ENCODE measurements at regions not wholly inside any gene's neighbourhood (a gene's known extent, or its start where the extent isn't known, plus 50 kb on each side); places are given as distances from the start of the nearest gene placed in this dataset.

DNA sequence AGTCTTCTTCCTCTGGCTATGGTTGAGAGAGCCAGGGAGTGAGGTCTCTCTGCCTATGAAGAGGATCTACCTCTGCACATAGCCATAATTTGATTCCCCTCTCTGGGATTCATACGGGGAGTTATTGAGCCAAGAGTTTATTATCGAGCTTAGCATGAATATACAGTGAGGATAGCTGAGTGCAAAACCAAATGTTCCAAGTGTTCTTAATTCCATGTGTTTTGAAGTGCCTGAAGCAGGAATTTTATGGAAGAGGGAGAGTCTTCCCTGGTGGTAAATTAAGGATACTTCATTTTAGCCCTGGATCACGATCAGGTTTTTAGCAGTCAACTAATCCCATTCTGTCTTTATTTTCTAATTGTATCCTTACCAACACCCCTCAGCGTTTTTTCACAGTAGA lies 270.6 kb downstream of the C1D start:
- no peak overlapping the region for H3K4me3 Mint-ChIP-seq
- no peaks in the 10 kb centered on the region for H3F3A ChIP-seq (replicated peaks; ENCODE audit: low read depth)
- no peaks in the 10 kb centered on the region for H3K79me2 ChIP-seq (replicated peaks; ENCODE audit: insufficient read depth)
- H3K4me1 Mint-ChIP-seq, result no peaks in the 10 kb centered on the region
- no peak overlapping the region for H3K27ac Mint-ChIP-seq
- H3K4me3 ChIP-seq, result no peak overlapping the region
- ATAC-seq, result no peak
- H3K36me3 ChIP-seq (ENCODE audit: insufficient read depth), result no peaks in the 10 kb centered on the region
- H3K4me2 ChIP-seq, result no peak overlapping the region
- H3K27me3 Mint-ChIP-seq (ENCODE audit: insufficient read depth, low read depth, poor library complexity), result peaks cover 2% of the 10 kb centered on the region
- no peak overlapping the region for H3K27ac ChIP-seq (ENCODE audit: low read depth)
- no peak for DNase-seq (ENCODE audit: low spot score)
- H4K20me1 ChIP-seq (replicated peaks; ENCODE audit: insufficient read depth), result no peaks in the 10 kb centered on the region
- TF ChIP-seq STAT1 (IDR thresholded peaks at IDR 0.05; ENCODE audit: unreplicated experiment), result no peak
- TF ChIP-seq, protein P1, sequence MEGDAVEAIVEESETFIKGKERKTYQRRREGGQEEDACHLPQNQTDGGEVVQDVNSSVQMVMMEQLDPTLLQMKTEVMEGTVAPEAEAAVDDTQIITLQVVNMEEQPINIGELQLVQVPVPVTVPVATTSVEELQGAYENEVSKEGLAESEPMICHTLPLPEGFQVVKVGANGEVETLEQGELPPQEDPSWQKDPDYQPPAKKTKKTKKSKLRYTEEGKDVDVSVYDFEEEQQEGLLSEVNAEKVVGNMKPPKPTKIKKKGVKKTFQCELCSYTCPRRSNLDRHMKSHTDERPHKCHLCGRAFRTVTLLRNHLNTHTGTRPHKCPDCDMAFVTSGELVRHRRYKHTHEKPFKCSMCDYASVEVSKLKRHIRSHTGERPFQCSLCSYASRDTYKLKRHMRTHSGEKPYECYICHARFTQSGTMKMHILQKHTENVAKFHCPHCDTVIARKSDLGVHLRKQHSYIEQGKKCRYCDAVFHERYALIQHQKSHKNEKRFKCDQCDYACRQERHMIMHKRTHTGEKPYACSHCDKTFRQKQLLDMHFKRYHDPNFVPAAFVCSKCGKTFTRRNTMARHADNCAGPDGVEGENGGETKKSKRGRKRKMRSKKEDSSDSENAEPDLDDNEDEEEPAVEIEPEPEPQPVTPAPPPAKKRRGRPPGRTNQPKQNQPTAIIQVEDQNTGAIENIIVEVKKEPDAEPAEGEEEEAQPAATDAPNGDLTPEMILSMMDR (conservative IDR thresholded peaks at IDR 0.05; ENCODE audit: low read depth in 2 of 2), result no peak
- TF ChIP-seq NANOG (IDR thresholded peaks at IDR 0.05; ENCODE audit: borderline replicate concordance), result no peak
- H3K9me3 Mint-ChIP-seq, result no peaks in the 10 kb centered on the region
- H2AFZ ChIP-seq, result no peak overlapping the region
- no peaks in the 10 kb centered on the region for H3K36me3 Mint-ChIP-seq (ENCODE audit: low read depth)
- H3K4me1 ChIP-seq (ENCODE audit: insufficient read depth), result no peaks in the 10 kb centered on the region
- no peaks in the 10 kb centered on the region for H3K27me3 ChIP-seq (ENCODE audit: insufficient read depth)
- H3K9me2 ChIP-seq (ENCODE audit: insufficient read depth), result 0 out of 2 replicates have a peak, but pooled peaks cover 8% of the 10 kb centered on the region

DNA sequence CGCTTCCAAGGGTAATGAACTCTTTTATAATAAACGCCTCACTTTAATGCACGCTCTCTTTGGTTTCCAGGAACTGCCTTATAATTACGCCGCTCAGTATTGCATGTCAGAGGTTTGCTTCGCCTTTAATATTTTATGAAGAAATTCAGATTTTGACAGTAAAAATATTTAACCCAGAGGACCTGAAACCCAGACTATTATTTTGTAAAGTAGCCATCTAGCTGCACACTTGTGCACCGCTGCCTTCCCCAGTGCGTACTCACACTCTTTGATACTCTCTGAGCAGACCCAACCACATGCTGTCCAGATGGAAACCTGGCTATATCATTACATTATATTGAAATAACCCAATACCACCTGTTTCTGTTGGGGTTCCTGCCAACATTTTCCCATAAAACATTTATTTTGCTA lies 270.1 kb downstream of the C1D start:
- Histone ChIP-seq H3K79me2 (replicated peaks; ENCODE audit: insufficient read depth) (no peaks in the 10 kb centered on the region), H3K4me1 (ENCODE audit: insufficient read depth) (no peaks in the 10 kb centered on the region), H2AFZ (no peak overlapping the region), H3K4me2 (no peak overlapping the region), H3K4me3 (no peak overlapping the region), H3K27me3 (ENCODE audit: insufficient read depth) (no peaks in the 10 kb centered on the region), H3K9me2 (ENCODE audit: insufficient read depth) (0 out of 2 replicates have a peak, but pooled peaks cover 8% of the 10 kb centered on the region), H3F3A (replicated peaks; ENCODE audit: low read depth) (no peaks in the 10 kb centered on the region), H3K36me3 (ENCODE audit: insufficient read depth) (no peaks in the 10 kb centered on the region), H3K27ac (ENCODE audit: low read depth) (no peak overlapping the region), H4K20me1 (replicated peaks; ENCODE audit: insufficient read depth) (no peaks in the 10 kb centered on the region)
- no peaks in the 10 kb centered on the region for H3K9me3 Mint-ChIP-seq
- peaks cover 2% of the 10 kb centered on the region for H3K27me3 Mint-ChIP-seq (ENCODE audit: insufficient read depth, low read depth, poor library complexity)
- DNase-seq (ENCODE audit: low spot score), result no peak
- no peak for ATAC-seq
- H3K27ac Mint-ChIP-seq, result no peak overlapping the region
- H3K4me1 Mint-ChIP-seq, result no peaks in the 10 kb centered on the region
- H3K36me3 Mint-ChIP-seq (ENCODE audit: low read depth), result no peaks in the 10 kb centered on the region
- H3K4me3 Mint-ChIP-seq, result no peak overlapping the region
- TF ChIP-seq POLR2AphosphoS5 (IDR thresholded peaks at IDR 0.05; ENCODE audit: low read depth) (no peak), NANOG (IDR thresholded peaks at IDR 0.05; ENCODE audit: borderline replicate concordance) (no peak), STAT1 (IDR thresholded peaks at IDR 0.05; ENCODE audit: unreplicated experiment) (no peak), ZNF114 (CRISPR knock-in tag; IDR thresholded peaks at IDR 0.05) (no peak), EZH2phosphoT487 (IDR thresholded peaks at IDR 0.05; ENCODE audit: unreplicated experiment) (no peak), JUNB (IDR thresholded peaks at IDR 0.05; ENCODE audit: unreplicated experiment) (no peak)
- TF ChIP-seq, protein P2, sequence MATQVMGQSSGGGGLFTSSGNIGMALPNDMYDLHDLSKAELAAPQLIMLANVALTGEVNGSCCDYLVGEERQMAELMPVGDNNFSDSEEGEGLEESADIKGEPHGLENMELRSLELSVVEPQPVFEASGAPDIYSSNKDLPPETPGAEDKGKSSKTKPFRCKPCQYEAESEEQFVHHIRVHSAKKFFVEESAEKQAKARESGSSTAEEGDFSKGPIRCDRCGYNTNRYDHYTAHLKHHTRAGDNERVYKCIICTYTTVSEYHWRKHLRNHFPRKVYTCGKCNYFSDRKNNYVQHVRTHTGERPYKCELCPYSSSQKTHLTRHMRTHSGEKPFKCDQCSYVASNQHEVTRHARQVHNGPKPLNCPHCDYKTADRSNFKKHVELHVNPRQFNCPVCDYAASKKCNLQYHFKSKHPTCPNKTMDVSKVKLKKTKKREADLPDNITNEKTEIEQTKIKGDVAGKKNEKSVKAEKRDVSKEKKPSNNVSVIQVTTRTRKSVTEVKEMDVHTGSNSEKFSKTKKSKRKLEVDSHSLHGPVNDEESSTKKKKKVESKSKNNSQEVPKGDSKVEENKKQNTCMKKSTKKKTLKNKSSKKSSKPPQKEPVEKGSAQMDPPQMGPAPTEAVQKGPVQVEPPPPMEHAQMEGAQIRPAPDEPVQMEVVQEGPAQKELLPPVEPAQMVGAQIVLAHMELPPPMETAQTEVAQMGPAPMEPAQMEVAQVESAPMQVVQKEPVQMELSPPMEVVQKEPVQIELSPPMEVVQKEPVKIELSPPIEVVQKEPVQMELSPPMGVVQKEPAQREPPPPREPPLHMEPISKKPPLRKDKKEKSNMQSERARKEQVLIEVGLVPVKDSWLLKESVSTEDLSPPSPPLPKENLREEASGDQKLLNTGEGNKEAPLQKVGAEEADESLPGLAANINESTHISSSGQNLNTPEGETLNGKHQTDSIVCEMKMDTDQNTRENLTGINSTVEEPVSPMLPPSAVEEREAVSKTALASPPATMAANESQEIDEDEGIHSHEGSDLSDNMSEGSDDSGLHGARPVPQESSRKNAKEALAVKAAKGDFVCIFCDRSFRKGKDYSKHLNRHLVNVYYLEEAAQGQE (IDR thresholded peaks at IDR 0.05; ENCODE audit: unreplicated experiment), result no peak
- TF ChIP-seq, protein P3, sequence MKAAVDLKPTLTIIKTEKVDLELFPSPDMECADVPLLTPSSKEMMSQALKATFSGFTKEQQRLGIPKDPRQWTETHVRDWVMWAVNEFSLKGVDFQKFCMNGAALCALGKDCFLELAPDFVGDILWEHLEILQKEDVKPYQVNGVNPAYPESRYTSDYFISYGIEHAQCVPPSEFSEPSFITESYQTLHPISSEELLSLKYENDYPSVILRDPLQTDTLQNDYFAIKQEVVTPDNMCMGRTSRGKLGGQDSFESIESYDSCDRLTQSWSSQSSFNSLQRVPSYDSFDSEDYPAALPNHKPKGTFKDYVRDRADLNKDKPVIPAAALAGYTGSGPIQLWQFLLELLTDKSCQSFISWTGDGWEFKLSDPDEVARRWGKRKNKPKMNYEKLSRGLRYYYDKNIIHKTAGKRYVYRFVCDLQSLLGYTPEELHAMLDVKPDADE (IDR thresholded peaks at IDR 0.05), result no peak
- TF ChIP-seq, protein P4, sequence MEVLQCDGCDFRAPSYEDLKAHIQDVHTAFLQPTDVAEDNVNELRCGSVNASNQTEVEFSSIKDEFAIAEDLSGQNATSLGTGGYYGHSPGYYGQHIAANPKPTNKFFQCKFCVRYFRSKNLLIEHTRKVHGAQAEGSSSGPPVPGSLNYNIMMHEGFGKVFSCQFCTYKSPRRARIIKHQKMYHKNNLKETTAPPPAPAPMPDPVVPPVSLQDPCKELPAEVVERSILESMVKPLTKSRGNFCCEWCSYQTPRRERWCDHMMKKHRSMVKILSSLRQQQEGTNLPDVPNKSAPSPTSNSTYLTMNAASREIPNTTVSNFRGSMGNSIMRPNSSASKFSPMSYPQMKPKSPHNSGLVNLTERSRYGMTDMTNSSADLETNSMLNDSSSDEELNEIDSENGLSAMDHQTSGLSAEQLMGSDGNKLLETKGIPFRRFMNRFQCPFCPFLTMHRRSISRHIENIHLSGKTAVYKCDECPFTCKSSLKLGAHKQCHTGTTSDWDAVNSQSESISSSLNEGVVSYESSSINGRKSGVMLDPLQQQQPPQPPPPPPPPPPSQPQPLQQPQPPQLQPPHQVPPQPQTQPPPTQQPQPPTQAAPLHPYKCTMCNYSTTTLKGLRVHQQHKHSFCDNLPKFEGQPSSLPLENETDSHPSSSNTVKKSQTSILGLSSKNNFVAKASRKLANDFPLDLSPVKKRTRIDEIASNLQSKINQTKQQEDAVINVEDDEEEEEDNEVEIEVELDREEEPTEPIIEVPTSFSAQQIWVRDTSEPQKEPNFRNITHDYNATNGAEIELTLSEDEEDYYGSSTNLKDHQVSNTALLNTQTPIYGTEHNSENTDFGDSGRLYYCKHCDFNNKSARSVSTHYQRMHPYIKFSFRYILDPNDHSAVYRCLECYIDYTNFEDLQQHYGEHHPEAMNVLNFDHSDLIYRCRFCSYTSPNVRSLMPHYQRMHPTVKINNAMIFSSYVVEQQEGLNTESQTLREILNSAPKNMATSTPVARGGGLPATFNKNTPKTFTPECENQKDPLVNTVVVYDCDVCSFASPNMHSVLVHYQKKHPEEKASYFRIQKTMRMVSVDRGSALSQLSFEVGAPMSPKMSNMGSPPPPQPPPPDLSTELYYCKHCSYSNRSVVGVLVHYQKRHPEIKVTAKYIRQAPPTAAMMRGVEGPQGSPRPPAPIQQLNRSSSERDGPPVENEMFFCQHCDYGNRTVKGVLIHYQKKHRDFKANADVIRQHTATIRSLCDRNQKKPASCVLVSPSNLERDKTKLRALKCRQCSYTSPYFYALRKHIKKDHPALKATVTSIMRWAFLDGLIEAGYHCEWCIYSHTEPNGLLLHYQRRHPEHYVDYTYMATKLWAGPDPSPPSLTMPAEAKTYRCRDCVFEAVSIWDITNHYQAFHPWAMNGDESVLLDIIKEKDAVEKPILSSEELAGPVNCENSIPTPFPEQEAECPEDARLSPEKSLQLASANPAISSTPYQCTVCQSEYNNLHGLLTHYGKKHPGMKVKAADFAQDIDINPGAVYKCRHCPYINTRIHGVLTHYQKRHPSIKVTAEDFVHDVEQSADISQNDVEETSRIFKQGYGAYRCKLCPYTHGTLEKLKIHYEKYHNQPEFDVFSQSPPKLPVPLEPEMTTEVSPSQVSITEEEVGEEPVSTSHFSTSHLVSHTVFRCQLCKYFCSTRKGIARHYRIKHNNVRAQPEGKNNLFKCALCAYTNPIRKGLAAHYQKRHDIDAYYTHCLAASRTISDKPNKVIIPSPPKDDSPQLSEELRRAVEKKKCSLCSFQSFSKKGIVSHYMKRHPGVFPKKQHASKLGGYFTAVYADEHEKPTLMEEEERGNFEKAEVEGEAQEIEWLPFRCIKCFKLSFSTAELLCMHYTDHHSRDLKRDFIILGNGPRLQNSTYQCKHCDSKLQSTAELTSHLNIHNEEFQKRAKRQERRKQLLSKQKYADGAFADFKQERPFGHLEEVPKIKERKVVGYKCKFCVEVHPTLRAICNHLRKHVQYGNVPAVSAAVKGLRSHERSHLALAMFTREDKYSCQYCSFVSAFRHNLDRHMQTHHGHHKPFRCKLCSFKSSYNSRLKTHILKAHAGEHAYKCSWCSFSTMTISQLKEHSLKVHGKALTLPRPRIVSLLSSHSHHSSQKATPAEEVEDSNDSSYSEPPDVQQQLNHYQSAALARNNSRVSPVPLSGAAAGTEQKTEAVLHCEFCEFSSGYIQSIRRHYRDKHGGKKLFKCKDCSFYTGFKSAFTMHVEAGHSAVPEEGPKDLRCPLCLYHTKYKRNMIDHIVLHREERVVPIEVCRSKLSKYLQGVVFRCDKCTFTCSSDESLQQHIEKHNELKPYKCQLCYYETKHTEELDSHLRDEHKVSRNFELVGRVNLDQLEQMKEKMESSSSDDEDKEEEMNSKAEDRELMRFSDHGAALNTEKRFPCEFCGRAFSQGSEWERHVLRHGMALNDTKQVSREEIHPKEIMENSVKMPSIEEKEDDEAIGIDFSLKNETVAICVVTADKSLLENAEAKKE (CRISPR knock-in tag; IDR thresholded peaks at IDR 0.05), result no peak
